ENCODE measurements at regions not wholly inside any gene's neighbourhood (a gene's known extent, or its start where the extent isn't known, plus 50 kb on each side); places are given as distances from the start of the nearest gene placed in this dataset.

GRCh38 chr21:38910390-38911067 lies 104.8 kb downstream of the ETS2 start:
- TF ChIP-seq POLR2A (IDR thresholded peaks at IDR 0.05; ENCODE audit: extremely low read depth, insufficient read length) (no peak), MYC (IDR thresholded peaks at IDR 0.05; ENCODE audit: low read depth, low read length) (no peak), MAX (IDR thresholded peaks at IDR 0.05; ENCODE audit: low read depth, low read length) (no peak), CTCF (IDR thresholded peaks at IDR 0.05; ENCODE audit: low read depth, low read length) (no peak)
- no peak for DNase-seq (ENCODE audit: low read depth)
- no peak overlapping the region for H3K4me3 ChIP-seq (ENCODE audit: low read depth, low read length)

- H3K4me3 ChIP-seq (ENCODE audit: low read depth, low read length) = no peak overlapping the region
- no peak for TF ChIP-seq POLR2A (IDR thresholded peaks at IDR 0.05; ENCODE audit: extremely low read depth, insufficient read length)
- no peak for TF ChIP-seq MYC (IDR thresholded peaks at IDR 0.05; ENCODE audit: low read depth, low read length)
- TF ChIP-seq CTCF (IDR thresholded peaks at IDR 0.05; ENCODE audit: low read depth, low read length) = no peak
- no peak for TF ChIP-seq MAX (IDR thresholded peaks at IDR 0.05; ENCODE audit: low read depth, low read length)
- no peak for DNase-seq (ENCODE audit: low read depth)
These were observed 104.2 kb downstream of the ETS2 start for GRCh38 chr21:38909929-38910328.

- H3K4me3 ChIP-seq (ENCODE audit: low read depth, low read length) = no peak overlapping the region
- TF ChIP-seq CTCF (IDR thresholded peaks at IDR 0.05; ENCODE audit: low read depth, low read length) (no peak), MAX (IDR thresholded peaks at IDR 0.05; ENCODE audit: low read depth, low read length) (no peak), MYC (IDR thresholded peaks at IDR 0.05; ENCODE audit: low read depth, low read length) (no peak), POLR2A (IDR thresholded peaks at IDR 0.05; ENCODE audit: extremely low read depth, insufficient read length) (no peak)
- no peak for DNase-seq (ENCODE audit: low read depth)
These were observed 103.4 kb downstream of the ETS2 start for GRCh38 chr21:38909109-38909508.

GRCh38 chr21:38908537-38908936 lies 102.8 kb downstream of the ETS2 start:
- no peak for DNase-seq (ENCODE audit: low read depth)

GRCh38 chr21:38905752-38906151 lies 100.0 kb downstream of the ETS2 start:
- DNase-seq (ENCODE audit: low read depth) = no peak
- H3K4me3 ChIP-seq (ENCODE audit: low read depth, low read length) = no peak overlapping the region
- TF ChIP-seq POLR2A (IDR thresholded peaks at IDR 0.05; ENCODE audit: extremely low read depth, insufficient read length) (no peak), CTCF (IDR thresholded peaks at IDR 0.05; ENCODE audit: low read depth, low read length) (no peak), MYC (IDR thresholded peaks at IDR 0.05; ENCODE audit: low read depth, low read length) (no peak), MAX (IDR thresholded peaks at IDR 0.05; ENCODE audit: low read depth, low read length) (no peak)

More at GRCh38 chr21:38908537-38908936, 102.8 kb downstream of the ETS2 start:
- TF ChIP-seq MYC (IDR thresholded peaks at IDR 0.05; ENCODE audit: low read depth, low read length) (no peak), MAX (IDR thresholded peaks at IDR 0.05; ENCODE audit: low read depth, low read length) (no peak), POLR2A (IDR thresholded peaks at IDR 0.05; ENCODE audit: extremely low read depth, insufficient read length) (no peak), CTCF (IDR thresholded peaks at IDR 0.05; ENCODE audit: low read depth, low read length) (no peak)
- no peak overlapping the region for H3K4me3 ChIP-seq (ENCODE audit: low read depth, low read length)
